ENCODE measurements at regions not wholly inside any gene's neighbourhood (a gene's known extent, or its start where the extent isn't known, plus 50 kb on each side); places are given as distances from the start of the nearest gene placed in this dataset.

DNA sequence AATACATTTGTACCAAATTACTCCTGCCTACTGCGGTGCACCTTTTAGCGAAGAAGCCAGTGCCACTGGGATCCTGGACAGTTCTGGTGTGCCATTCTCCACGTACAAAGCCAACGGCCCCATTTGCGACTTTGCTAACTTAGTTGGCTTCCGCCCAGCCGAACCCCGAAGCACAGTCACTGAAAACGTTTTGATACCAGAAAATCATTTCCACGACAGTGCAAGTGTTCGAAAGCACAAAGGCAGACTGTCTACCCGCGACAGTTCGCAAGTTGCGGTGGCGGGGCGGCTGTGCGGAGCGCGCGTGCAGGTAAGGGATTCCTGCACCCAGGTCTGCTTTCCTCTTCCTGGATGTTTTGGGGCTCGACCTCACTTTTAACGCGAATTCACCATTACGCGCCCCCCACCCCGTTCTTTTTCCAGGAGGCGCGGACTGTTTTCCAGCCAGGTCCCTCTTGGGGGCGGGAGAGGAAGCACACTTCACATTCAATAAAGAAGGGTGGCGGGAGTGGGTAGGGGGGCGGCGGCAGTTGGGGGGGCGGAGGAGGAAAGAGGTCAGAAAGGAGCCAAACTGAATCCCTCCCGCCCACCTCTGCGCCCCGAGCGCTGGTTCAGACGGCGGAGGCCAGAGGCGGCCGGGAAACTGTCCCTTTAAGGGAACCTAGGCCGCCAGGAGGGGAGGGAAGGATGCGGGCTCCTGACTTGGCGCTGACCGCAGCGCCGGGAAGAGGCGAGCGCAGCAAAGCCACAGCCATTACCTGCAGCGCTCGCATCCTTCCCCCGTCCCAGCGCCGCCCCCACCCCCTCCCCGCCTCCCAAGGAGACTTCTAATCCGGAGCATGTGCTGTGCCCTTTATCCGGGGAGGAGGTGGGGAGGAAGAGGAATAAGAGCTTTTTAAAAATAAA is 107.4 kb upstream of the KCTD1 start:
- peak overlapping the region; percentile 18 for H2AFZ ChIP-seq (ENCODE audit: low read length)
- H3K4me3 ChIP-seq (ENCODE audit: insufficient read depth, low read length): peak overlapping the region; percentile 66
- no peaks in the 10 kb centered on the region for H3K9me3 ChIP-seq (ENCODE audit: low read depth, low read length)
- H3K79me2 ChIP-seq (ENCODE audit: insufficient read depth, low read length): no peaks in the 10 kb centered on the region
- peak; percentile 86 for DNase-seq (ENCODE audit: insufficient read length, low spot score, missing footprints)
- H3K4me1 ChIP-seq (ENCODE audit: insufficient read depth, low read length): no peaks in the 10 kb centered on the region
- peak overlapping the region; percentile 72 for H3K4me2 ChIP-seq (ENCODE audit: insufficient read depth, low read length)
- TF ChIP-seq, protein P1, sequence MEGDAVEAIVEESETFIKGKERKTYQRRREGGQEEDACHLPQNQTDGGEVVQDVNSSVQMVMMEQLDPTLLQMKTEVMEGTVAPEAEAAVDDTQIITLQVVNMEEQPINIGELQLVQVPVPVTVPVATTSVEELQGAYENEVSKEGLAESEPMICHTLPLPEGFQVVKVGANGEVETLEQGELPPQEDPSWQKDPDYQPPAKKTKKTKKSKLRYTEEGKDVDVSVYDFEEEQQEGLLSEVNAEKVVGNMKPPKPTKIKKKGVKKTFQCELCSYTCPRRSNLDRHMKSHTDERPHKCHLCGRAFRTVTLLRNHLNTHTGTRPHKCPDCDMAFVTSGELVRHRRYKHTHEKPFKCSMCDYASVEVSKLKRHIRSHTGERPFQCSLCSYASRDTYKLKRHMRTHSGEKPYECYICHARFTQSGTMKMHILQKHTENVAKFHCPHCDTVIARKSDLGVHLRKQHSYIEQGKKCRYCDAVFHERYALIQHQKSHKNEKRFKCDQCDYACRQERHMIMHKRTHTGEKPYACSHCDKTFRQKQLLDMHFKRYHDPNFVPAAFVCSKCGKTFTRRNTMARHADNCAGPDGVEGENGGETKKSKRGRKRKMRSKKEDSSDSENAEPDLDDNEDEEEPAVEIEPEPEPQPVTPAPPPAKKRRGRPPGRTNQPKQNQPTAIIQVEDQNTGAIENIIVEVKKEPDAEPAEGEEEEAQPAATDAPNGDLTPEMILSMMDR (IDR thresholded peaks at IDR 0.05; ENCODE audit: extremely low read depth, low read depth, low read length): no peak
- H3K36me3 ChIP-seq (ENCODE audit: insufficient read depth, low read length): no peaks in the 10 kb centered on the region
- H4K20me1 ChIP-seq (ENCODE audit: insufficient read depth, low read length): no peaks in the 10 kb centered on the region
- H3K27me3 ChIP-seq (ENCODE audit: insufficient read depth, low read length): peaks cover 72% of the 10 kb centered on the region
- H3K27ac ChIP-seq (ENCODE audit: low read depth, low read length): no peak overlapping the region

DNA sequence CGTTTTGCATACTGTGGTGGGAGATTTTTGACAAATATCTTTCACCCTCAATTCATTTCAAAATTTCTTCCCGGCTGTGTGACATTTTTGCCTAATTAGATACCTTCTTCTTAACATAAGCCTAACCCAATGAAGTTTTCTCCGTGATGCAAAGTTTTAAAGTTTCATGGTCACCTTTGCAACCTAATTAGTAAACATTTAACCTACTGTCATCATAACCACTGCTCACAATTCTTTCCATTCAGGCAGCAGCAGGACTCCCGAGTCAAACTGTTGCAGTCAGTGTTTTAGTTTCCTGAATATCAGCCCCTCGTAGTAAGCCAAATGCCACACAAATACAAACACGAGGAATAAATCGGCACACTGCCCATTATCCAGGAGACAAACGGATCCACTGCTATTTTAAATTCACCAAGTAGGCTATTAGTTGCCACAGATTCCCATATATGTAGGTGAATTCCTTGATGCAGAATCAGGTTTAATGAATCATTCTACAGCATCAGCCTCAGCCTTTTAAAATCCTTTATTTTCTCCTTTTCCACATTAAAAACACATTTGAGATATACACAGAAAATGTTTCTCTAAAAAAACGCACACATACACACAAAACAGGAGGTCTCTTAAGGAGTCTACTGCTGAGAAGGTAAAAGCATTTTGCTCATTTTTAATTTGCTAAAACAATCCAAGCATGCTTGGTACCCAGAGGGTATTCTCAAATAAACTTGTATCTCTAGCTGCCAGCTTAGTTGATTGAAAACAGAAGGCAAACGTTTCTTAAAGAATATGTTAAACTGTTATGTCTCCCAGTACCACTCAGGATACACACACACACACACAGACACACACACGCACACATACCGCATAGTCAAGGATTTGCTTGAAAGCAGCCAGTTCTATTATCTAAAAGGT is 106.5 kb upstream of the KCTD1 start:
- Histone ChIP-seq H3K27me3 (ENCODE audit: insufficient read depth, low read length) (peaks cover 72% of the 10 kb centered on the region), H3K27ac (ENCODE audit: low read depth, low read length) (no peak overlapping the region), H3K36me3 (ENCODE audit: insufficient read depth, low read length) (no peaks in the 10 kb centered on the region), H3K4me1 (ENCODE audit: insufficient read depth, low read length) (no peaks in the 10 kb centered on the region), H3K79me2 (ENCODE audit: insufficient read depth, low read length) (no peaks in the 10 kb centered on the region), H3K4me2 (ENCODE audit: insufficient read depth, low read length) (peak overlapping the region; percentile 72), H3K4me3 (ENCODE audit: insufficient read depth, low read length) (no peak overlapping the region), H2AFZ (ENCODE audit: low read length) (peak overlapping the region; percentile 18), H3K9me3 (ENCODE audit: low read depth, low read length) (no peaks in the 10 kb centered on the region), H4K20me1 (ENCODE audit: insufficient read depth, low read length) (no peaks in the 10 kb centered on the region)
- TF ChIP-seq, protein P1 (IDR thresholded peaks at IDR 0.05; ENCODE audit: extremely low read depth, low read depth, low read length): peak; percentile 6
- DNase-seq (ENCODE audit: insufficient read length, low spot score, missing footprints): no peak

DNA sequence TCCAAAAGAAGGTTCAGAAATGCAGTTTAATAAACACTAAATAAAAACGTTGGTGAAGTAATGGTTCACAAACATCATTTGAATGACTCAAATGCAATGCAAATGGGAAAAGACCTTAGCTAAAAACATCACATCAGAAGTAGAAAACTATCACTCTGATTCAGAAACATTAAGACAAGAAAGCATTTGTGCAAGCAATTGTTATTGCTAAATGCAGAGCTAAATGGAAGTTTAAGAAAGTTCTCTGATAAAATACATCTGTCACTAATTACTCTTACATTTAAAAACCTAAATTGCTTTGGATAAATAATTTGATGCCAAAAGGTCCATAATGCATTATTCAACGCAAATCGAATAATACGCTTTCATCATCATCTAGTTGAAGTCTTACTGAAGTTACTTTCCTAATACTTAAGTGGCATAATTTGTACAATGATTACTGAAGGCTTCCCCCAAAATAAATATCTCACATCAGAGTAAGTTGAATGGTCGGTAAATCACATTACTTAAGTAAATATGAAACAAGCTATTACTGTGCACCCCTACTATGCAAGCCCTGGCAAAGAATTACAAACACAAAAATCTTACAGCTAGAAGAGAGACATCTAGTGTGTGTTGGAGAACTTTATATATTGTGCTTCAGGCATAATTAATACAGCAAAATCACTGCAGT is 105.7 kb upstream of the KCTD1 start:
- no peak for DNase-seq (ENCODE audit: insufficient read length, low spot score, missing footprints)
- Histone ChIP-seq H3K9me3 (ENCODE audit: low read depth, low read length) (no peaks in the 10 kb centered on the region), H3K4me1 (ENCODE audit: insufficient read depth, low read length) (no peaks in the 10 kb centered on the region), H2AFZ (ENCODE audit: low read length) (no peak overlapping the region), H3K4me3 (ENCODE audit: insufficient read depth, low read length) (no peak overlapping the region), H3K27me3 (ENCODE audit: insufficient read depth, low read length) (peaks cover 65% of the 10 kb centered on the region), H3K27ac (ENCODE audit: low read depth, low read length) (no peak overlapping the region), H3K79me2 (ENCODE audit: insufficient read depth, low read length) (no peaks in the 10 kb centered on the region), H3K4me2 (ENCODE audit: insufficient read depth, low read length) (no peak overlapping the region), H4K20me1 (ENCODE audit: insufficient read depth, low read length) (no peaks in the 10 kb centered on the region), H3K36me3 (ENCODE audit: insufficient read depth, low read length) (no peaks in the 10 kb centered on the region)
- TF ChIP-seq, protein P1 (IDR thresholded peaks at IDR 0.05; ENCODE audit: extremely low read depth, low read depth, low read length): no peak

All from osteoblast (primary cell).